ENCODE measurements at regions not wholly inside any gene's neighbourhood (a gene's known extent, or its start where the extent isn't known, plus 50 kb on each side); places are given as distances from the start of the nearest gene placed in this dataset.

GRCh38 chr1:208587110-208587509 is 342.9 kb upstream of the PLXNA2 start:
- DNase-seq (ENCODE audit: low read depth), result no peak

- no peak for DNase-seq (ENCODE audit: low read depth)
Measured at GRCh38 chr1:208593306-208594006, 349.3 kb upstream of the PLXNA2 start.

GRCh38 chr1:208595236-208595635 is 351.1 kb upstream of the PLXNA2 start:
- no peak for DNase-seq (ENCODE audit: low read depth)

- no peak for DNase-seq (ENCODE audit: low read depth)
Measured at GRCh38 chr1:208595745-208596144, 351.6 kb upstream of the PLXNA2 start.

GRCh38 chr1:208597571-208597970 is 353.4 kb upstream of the PLXNA2 start:
- no peak for DNase-seq (ENCODE audit: low read depth)

- no peak for DNase-seq (ENCODE audit: low read depth)
Measured at GRCh38 chr1:208598021-208598420, 353.8 kb upstream of the PLXNA2 start.

GRCh38 chr1:208599063-208599462 is 354.9 kb upstream of the PLXNA2 start:
- no peak for DNase-seq (ENCODE audit: low read depth)

GRCh38 chr1:208600456-208601190 is 356.4 kb upstream of the PLXNA2 start:
- no peak for DNase-seq (ENCODE audit: low read depth)

GRCh38 chr1:208601561-208601960 is 357.4 kb upstream of the PLXNA2 start:
- no peak for DNase-seq (ENCODE audit: low read depth)

- no peak for DNase-seq (ENCODE audit: low read depth)
Measured at GRCh38 chr1:208603721-208604120, 359.5 kb upstream of the PLXNA2 start.

GRCh38 chr1:208604295-208604694 is 360.1 kb upstream of the PLXNA2 start:
- no peak for DNase-seq (ENCODE audit: low read depth)

GRCh38 chr1:208606959-208607358 is 362.8 kb upstream of the PLXNA2 start:
- no peak for DNase-seq (ENCODE audit: low read depth)

GRCh38 chr1:208607616-208608015 is 363.4 kb upstream of the PLXNA2 start:
- no peak for DNase-seq (ENCODE audit: low read depth)

- no peak for DNase-seq (ENCODE audit: low read depth)
Measured at GRCh38 chr1:208614610-208615009, 370.4 kb upstream of the PLXNA2 start.

GRCh38 chr1:208615371-208615770 is 371.2 kb upstream of the PLXNA2 start:
- DNase-seq (ENCODE audit: low read depth), result no peak

- DNase-seq (ENCODE audit: low read depth), result no peak
Measured at GRCh38 chr1:208616776-208617175, 372.6 kb upstream of the PLXNA2 start.

- DNase-seq (ENCODE audit: low read depth), result no peak
Measured at GRCh38 chr1:208628022-208628914, 384.1 kb upstream of the PLXNA2 start.

- DNase-seq (ENCODE audit: low read depth), result no peak
Measured at GRCh38 chr1:208631092-208631491, 386.9 kb upstream of the PLXNA2 start.

- no peak for DNase-seq (ENCODE audit: low read depth)
Measured at GRCh38 chr1:208631506-208631905, 387.3 kb upstream of the PLXNA2 start.

- no peak for DNase-seq (ENCODE audit: low read depth)
Measured at GRCh38 chr1:208634346-208635140, 390.4 kb upstream of the PLXNA2 start.

GRCh38 chr1:208637181-208637580 is 393.0 kb upstream of the PLXNA2 start:
- no peak for DNase-seq (ENCODE audit: low read depth)

- no peak for DNase-seq (ENCODE audit: low read depth)
Measured at GRCh38 chr1:208639382-208639781, 395.2 kb upstream of the PLXNA2 start.
